ENCODE measurements at regions not wholly inside any gene's neighbourhood (a gene's known extent, or its start where the extent isn't known, plus 50 kb on each side); places are given as distances from the start of the nearest gene placed in this dataset.

DNA sequence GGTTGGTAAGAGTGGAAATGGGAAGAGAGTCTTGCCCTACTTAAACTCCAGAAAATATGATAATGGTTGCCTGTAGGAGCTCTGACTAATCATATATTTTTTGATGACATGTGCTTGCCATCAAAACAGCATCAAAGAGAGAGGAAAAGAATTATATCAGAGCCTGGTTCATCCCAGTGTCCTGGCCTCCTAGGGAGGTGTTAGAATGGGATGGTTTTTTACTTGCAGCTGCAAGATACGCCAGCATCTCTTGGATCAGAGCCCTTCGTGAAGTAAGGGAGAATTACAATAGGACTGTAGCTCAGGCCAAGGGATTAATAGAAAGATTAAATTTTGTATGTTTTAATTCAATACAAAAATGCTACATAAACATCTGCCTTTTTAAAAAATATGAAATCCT is 177.6 kb upstream of the HDAC9 start (continued):
- TF ChIP-seq EZH2 (IDR thresholded peaks at IDR 0.05; ENCODE audit: low read depth, unreplicated experiment) (no peak), POLR2AphosphoS5 (IDR thresholded peaks at IDR 0.05; ENCODE audit: low read depth) (no peak), EZH2phosphoT487 (IDR thresholded peaks at IDR 0.05; ENCODE audit: unreplicated experiment) (no peak), NANOG (IDR thresholded peaks at IDR 0.05; ENCODE audit: borderline replicate concordance) (no peak), JUNB (IDR thresholded peaks at IDR 0.05; ENCODE audit: unreplicated experiment) (no peak)
- TF ChIP-seq, protein P1, sequence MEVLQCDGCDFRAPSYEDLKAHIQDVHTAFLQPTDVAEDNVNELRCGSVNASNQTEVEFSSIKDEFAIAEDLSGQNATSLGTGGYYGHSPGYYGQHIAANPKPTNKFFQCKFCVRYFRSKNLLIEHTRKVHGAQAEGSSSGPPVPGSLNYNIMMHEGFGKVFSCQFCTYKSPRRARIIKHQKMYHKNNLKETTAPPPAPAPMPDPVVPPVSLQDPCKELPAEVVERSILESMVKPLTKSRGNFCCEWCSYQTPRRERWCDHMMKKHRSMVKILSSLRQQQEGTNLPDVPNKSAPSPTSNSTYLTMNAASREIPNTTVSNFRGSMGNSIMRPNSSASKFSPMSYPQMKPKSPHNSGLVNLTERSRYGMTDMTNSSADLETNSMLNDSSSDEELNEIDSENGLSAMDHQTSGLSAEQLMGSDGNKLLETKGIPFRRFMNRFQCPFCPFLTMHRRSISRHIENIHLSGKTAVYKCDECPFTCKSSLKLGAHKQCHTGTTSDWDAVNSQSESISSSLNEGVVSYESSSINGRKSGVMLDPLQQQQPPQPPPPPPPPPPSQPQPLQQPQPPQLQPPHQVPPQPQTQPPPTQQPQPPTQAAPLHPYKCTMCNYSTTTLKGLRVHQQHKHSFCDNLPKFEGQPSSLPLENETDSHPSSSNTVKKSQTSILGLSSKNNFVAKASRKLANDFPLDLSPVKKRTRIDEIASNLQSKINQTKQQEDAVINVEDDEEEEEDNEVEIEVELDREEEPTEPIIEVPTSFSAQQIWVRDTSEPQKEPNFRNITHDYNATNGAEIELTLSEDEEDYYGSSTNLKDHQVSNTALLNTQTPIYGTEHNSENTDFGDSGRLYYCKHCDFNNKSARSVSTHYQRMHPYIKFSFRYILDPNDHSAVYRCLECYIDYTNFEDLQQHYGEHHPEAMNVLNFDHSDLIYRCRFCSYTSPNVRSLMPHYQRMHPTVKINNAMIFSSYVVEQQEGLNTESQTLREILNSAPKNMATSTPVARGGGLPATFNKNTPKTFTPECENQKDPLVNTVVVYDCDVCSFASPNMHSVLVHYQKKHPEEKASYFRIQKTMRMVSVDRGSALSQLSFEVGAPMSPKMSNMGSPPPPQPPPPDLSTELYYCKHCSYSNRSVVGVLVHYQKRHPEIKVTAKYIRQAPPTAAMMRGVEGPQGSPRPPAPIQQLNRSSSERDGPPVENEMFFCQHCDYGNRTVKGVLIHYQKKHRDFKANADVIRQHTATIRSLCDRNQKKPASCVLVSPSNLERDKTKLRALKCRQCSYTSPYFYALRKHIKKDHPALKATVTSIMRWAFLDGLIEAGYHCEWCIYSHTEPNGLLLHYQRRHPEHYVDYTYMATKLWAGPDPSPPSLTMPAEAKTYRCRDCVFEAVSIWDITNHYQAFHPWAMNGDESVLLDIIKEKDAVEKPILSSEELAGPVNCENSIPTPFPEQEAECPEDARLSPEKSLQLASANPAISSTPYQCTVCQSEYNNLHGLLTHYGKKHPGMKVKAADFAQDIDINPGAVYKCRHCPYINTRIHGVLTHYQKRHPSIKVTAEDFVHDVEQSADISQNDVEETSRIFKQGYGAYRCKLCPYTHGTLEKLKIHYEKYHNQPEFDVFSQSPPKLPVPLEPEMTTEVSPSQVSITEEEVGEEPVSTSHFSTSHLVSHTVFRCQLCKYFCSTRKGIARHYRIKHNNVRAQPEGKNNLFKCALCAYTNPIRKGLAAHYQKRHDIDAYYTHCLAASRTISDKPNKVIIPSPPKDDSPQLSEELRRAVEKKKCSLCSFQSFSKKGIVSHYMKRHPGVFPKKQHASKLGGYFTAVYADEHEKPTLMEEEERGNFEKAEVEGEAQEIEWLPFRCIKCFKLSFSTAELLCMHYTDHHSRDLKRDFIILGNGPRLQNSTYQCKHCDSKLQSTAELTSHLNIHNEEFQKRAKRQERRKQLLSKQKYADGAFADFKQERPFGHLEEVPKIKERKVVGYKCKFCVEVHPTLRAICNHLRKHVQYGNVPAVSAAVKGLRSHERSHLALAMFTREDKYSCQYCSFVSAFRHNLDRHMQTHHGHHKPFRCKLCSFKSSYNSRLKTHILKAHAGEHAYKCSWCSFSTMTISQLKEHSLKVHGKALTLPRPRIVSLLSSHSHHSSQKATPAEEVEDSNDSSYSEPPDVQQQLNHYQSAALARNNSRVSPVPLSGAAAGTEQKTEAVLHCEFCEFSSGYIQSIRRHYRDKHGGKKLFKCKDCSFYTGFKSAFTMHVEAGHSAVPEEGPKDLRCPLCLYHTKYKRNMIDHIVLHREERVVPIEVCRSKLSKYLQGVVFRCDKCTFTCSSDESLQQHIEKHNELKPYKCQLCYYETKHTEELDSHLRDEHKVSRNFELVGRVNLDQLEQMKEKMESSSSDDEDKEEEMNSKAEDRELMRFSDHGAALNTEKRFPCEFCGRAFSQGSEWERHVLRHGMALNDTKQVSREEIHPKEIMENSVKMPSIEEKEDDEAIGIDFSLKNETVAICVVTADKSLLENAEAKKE (CRISPR knock-in tag; IDR thresholded peaks at IDR 0.05), result no peak

DNA sequence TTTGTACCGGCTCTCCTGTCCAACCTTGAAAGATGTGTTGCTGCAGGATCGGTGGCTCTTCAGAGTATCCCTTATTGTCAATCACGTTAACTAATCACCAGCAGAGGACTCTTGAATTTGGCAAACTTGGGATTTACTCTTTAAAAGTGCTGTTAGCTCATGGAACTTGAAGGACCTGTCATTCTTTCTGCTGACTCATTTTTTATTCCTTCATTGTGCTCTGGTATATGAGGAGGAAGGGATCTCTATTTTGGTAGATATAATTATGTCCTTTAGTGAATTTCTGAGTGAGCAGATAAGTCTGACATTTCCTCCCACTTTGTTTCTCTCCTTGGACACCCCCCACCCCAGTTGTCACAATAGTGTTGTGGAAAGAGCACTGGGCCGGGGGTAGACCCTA is 175.1 kb upstream of the HDAC9 start:
- H3K4me3 ChIP-seq, result no peak overlapping the region
- Mint-ChIP-seq H3K27me3 (ENCODE audit: insufficient read depth, low read depth, poor library complexity) (peaks cover 2% of the 10 kb centered on the region), H3K36me3 (ENCODE audit: low read depth) (no peaks in the 10 kb centered on the region), H3K4me3 (no peak overlapping the region), H3K27ac (no peak overlapping the region), H3K4me1 (peaks cover 25% of the 10 kb centered on the region), H3K9me3 (no peaks in the 10 kb centered on the region)
- ATAC-seq (no peak), DNase-seq (ENCODE audit: low spot score) (no peak)
- H3K27me3 ChIP-seq (ENCODE audit: insufficient read depth), result no peaks in the 10 kb centered on the region
- no peaks in the 10 kb centered on the region for H4K20me1 ChIP-seq (replicated peaks; ENCODE audit: insufficient read depth)
- H3K4me2 ChIP-seq, result no peak overlapping the region
- peaks cover 16% of the 10 kb centered on the region for H3K4me1 ChIP-seq (ENCODE audit: insufficient read depth)
- no peaks in the 10 kb centered on the region for H3K9me2 ChIP-seq (ENCODE audit: insufficient read depth)
- H3F3A ChIP-seq (replicated peaks; ENCODE audit: low read depth), result no peaks in the 10 kb centered on the region
- H3K79me2 ChIP-seq (replicated peaks; ENCODE audit: insufficient read depth), result no peaks in the 10 kb centered on the region
- H3K27ac ChIP-seq (ENCODE audit: low read depth), result no peak overlapping the region
- H3K36me3 ChIP-seq (ENCODE audit: insufficient read depth), result no peaks in the 10 kb centered on the region
- H2AFZ ChIP-seq, result no peak overlapping the region
- TF ChIP-seq, protein P1 (CRISPR knock-in tag; IDR thresholded peaks at IDR 0.05), result no peak
- TF ChIP-seq EZH2 (IDR thresholded peaks at IDR 0.05; ENCODE audit: low read depth, unreplicated experiment) (no peak), ZNF331 (CRISPR knock-in tag; IDR thresholded peaks at IDR 0.05; ENCODE audit: low read depth) (no peak), NANOG (IDR thresholded peaks at IDR 0.05; ENCODE audit: borderline replicate concordance) (no peak)
- TF ChIP-seq, protein P2, sequence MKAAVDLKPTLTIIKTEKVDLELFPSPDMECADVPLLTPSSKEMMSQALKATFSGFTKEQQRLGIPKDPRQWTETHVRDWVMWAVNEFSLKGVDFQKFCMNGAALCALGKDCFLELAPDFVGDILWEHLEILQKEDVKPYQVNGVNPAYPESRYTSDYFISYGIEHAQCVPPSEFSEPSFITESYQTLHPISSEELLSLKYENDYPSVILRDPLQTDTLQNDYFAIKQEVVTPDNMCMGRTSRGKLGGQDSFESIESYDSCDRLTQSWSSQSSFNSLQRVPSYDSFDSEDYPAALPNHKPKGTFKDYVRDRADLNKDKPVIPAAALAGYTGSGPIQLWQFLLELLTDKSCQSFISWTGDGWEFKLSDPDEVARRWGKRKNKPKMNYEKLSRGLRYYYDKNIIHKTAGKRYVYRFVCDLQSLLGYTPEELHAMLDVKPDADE (IDR thresholded peaks at IDR 0.05), result no peak

Data from GM23338 (cell line).